Chondrocyte (in vitro differentiated cells): ENCODE measurements at regions not wholly inside any gene's neighbourhood (a gene's known extent, or its start where the extent isn't known, plus 50 kb on each side); places are given as distances from the start of the nearest gene placed in this dataset.

Source experiments
- DNase-seq: peaks from one replicate; pipeline ENCODE4 v3.0.0; 2021; ENCODE audit warnings: mixed read lengths, low spot score
- H3K27ac Mint-ChIP-seq: one replicate; pipeline ENCODE4 v1.8.0; 2021; ENCODE audit warnings: mild to moderate bottlenecking, moderate library complexity, mixed read lengths; ENCODE audit not compliant: unreplicated experiment
- H3K27me3 Mint-ChIP-seq: 2 replicates; pipeline ENCODE4 v1.8.0; 2021; ENCODE audit warnings: low read depth, mixed read lengths
- H3K36me3 Mint-ChIP-seq: 2 replicates; pipeline ENCODE4 v1.8.0; 2021; ENCODE audit warnings: low read depth, mixed read lengths
- H3K4me1 Mint-ChIP-seq: 2 replicates; pipeline ENCODE4 v1.8.0; 2021; ENCODE audit warnings: low read depth, mild to moderate bottlenecking, mixed read lengths
- H3K4me3 Mint-ChIP-seq: one replicate; pipeline ENCODE4 v1.8.0; 2021; ENCODE audit warnings: mild to moderate bottlenecking, moderate library complexity, mixed read lengths; ENCODE audit not compliant: unreplicated experiment
- H3K9me3 Mint-ChIP-seq: 2 replicates; pipeline ENCODE4 v1.8.0; 2021; ENCODE audit warnings: low read depth, mixed read lengths
- CTCF ChIP-seq: fragments of 200-600 bp; sonication (generic); IDR thresholded peaks from 2 replicates; pipeline ENCODE4 v1.5.0; 2021; ENCODE audit warnings: antibody characterized with exemption, mild to moderate bottlenecking, moderate library complexity

- Mint-ChIP-seq H3K9me3 (no peaks in the 10 kb centered on the region), H3K4me3 (no peak overlapping the region), H3K27ac (no peak overlapping the region), H3K27me3 (peaks cover 2% of the 10 kb centered on the region), H3K4me1 (peaks cover 3% of the 10 kb centered on the region), H3K36me3 (no peaks in the 10 kb centered on the region)
- TF ChIP-seq CTCF, result peak; percentile 97
- DNase-seq, result no peak
Observed at GRCh38 chr3:39000008-39000450, 51.7 kb downstream of the SCN11A start.

DNA sequence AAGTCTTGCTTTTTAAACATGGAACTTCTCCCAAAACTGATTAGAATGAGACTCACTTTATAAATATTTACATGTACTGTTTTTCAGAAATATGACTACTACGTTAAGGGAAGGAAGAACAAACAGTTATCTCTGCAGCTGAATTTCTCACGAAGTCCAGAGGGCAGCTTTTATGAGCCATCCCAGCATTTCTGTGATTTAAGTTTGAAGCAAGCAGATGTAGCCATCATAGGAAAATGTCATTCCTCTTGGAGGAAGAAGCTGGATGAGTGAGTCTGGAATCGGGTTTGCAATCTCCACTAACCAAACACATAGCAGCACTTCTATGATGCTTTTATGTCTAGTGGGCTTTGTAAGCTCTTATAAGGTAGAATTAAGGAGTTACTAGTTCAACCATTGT, 53.7 kb downstream of the SCN11A start:
- H3K27ac Mint-ChIP-seq, result no peak overlapping the region
- no peak for TF ChIP-seq CTCF
- DNase-seq, result no peak
- H3K9me3 Mint-ChIP-seq, result no peaks in the 10 kb centered on the region
- no peaks in the 10 kb centered on the region for H3K36me3 Mint-ChIP-seq
- H3K27me3 Mint-ChIP-seq, result peaks cover 2% of the 10 kb centered on the region
- H3K4me3 Mint-ChIP-seq, result no peak overlapping the region
- H3K4me1 Mint-ChIP-seq, result no peaks in the 10 kb centered on the region

DNA sequence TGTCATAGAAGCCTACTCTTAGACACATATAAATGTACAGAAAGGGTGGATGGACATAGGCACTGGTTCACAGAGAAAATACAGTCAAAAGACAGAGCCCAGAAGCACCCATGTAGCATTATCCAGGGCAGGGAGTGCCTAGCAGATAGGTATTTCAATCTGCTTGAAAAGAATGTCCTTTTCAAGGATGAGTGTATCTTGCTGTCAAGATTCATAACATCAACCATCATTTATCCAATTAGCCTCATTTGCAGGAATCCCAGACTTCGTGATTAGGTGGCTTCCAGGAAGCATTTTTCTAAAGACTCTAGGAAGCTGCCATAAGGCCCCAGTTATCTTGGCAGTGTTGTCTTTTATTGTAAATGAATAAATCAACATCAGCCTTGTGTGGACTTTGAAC, 55.6 kb downstream of the SCN11A start:
- Mint-ChIP-seq H3K27me3 (no peaks in the 10 kb centered on the region), H3K36me3 (no peaks in the 10 kb centered on the region), H3K4me1 (peaks cover 7% of the 10 kb centered on the region), H3K27ac (no peak overlapping the region), H3K4me3 (no peak overlapping the region), H3K9me3 (no peaks in the 10 kb centered on the region)
- DNase-seq, result no peak
- no peak for TF ChIP-seq CTCF

GRCh38 chr3:38994251-38994650, 57.5 kb downstream of the SCN11A start:
- H3K36me3 Mint-ChIP-seq, result no peaks in the 10 kb centered on the region
- H3K27ac Mint-ChIP-seq, result no peak overlapping the region
- H3K9me3 Mint-ChIP-seq, result no peaks in the 10 kb centered on the region
- H3K4me1 Mint-ChIP-seq, result peaks cover 7% of the 10 kb centered on the region
- DNase-seq, result no peak
- no peak for TF ChIP-seq CTCF
- H3K27me3 Mint-ChIP-seq, result no peaks in the 10 kb centered on the region
- no peak overlapping the region for H3K4me3 Mint-ChIP-seq

- peaks cover 7% of the 10 kb centered on the region for H3K4me1 Mint-ChIP-seq
- peaks cover 4% of the 10 kb centered on the region for H3K27me3 Mint-ChIP-seq
- peak overlapping the region; percentile 42 for H3K27ac Mint-ChIP-seq
- H3K4me3 Mint-ChIP-seq, result no peak overlapping the region
- no peaks in the 10 kb centered on the region for H3K36me3 Mint-ChIP-seq
- no peak for DNase-seq
- no peak for TF ChIP-seq CTCF
- H3K9me3 Mint-ChIP-seq, result no peaks in the 10 kb centered on the region
Observed at GRCh38 chr3:38992117-38992760, 59.5 kb downstream of the SCN11A start.
